ENCODE measurements at regions not wholly inside any gene's neighbourhood (a gene's known extent, or its start where the extent isn't known, plus 50 kb on each side); places are given as distances from the start of the nearest gene placed in this dataset.

- no peak for TF ChIP-seq CTCF (IDR thresholded peaks at IDR 0.05; ENCODE audit: insufficient read depth, low read length)
- Histone ChIP-seq H3K27me3 (ENCODE audit: insufficient read depth, poor library complexity, severe bottlenecking) (no peaks in the 10 kb centered on the region), H3K27ac (replicated peaks) (no peak overlapping the region), H3K4me3 (replicated peaks; ENCODE audit: insufficient read depth, low read length) (no peak overlapping the region)
- DNase-seq (ENCODE audit: low read depth in 1 of 2, low spot score in 1 of 2): no peak
Observed at GRCh38 chr1:232269988-232270387, 359.9 kb downstream of the SIPA1L2 start.

- no peak overlapping the region for H3K27ac ChIP-seq (replicated peaks)
- TF ChIP-seq POLR2AphosphoS5 (IDR thresholded peaks at IDR 0.05; ENCODE audit: low read depth) (no peak), REST (IDR thresholded peaks at IDR 0.05; ENCODE audit: insufficient replicate concordance, low read depth) (no peak), CTCF (IDR thresholded peaks at IDR 0.05; ENCODE audit: insufficient read depth, low read length) (no peak), GABPA (IDR thresholded peaks at IDR 0.05; ENCODE audit: low read depth) (no peak), SPI1 (IDR thresholded peaks at IDR 0.05; ENCODE audit: borderline replicate concordance, low read depth) (no peak)
- H3K4me3 ChIP-seq (replicated peaks; ENCODE audit: insufficient read depth, low read length): no peak overlapping the region
- H3K27me3 ChIP-seq (ENCODE audit: insufficient read depth, poor library complexity, severe bottlenecking): no peaks in the 10 kb centered on the region
- no peak for DNase-seq (ENCODE audit: low read depth in 1 of 2, low spot score in 1 of 2)
Observed at GRCh38 chr1:232267837-232268598, 361.9 kb downstream of the SIPA1L2 start.

GRCh38 chr1:232267092-232267836, 362.7 kb downstream of the SIPA1L2 start:
- Histone ChIP-seq H3K27me3 (ENCODE audit: insufficient read depth, poor library complexity, severe bottlenecking) (no peaks in the 10 kb centered on the region), H3K27ac (replicated peaks) (no peak overlapping the region), H3K4me3 (replicated peaks; ENCODE audit: insufficient read depth, low read length) (no peak overlapping the region)
- DNase-seq (ENCODE audit: low read depth in 1 of 2, low spot score in 1 of 2): no peak
- no peak for TF ChIP-seq CTCF (IDR thresholded peaks at IDR 0.05; ENCODE audit: insufficient read depth, low read length)
- TF ChIP-seq SPI1 (IDR thresholded peaks at IDR 0.05; ENCODE audit: borderline replicate concordance, low read depth): no peak
- no peak for TF ChIP-seq REST (IDR thresholded peaks at IDR 0.05; ENCODE audit: insufficient replicate concordance, low read depth)
- TF ChIP-seq POLR2AphosphoS5 (IDR thresholded peaks at IDR 0.05; ENCODE audit: low read depth): no peak
- no peak for TF ChIP-seq GABPA (IDR thresholded peaks at IDR 0.05; ENCODE audit: low read depth)
